ENCODE measurements at regions not wholly inside any gene's neighbourhood (a gene's known extent, or its start where the extent isn't known, plus 50 kb on each side); places are given as distances from the start of the nearest gene placed in this dataset.
"Not testable (repeated sequence)": the region's sequence is repeated elsewhere in the genome, so short reads cannot be mapped to it uniquely, and the experiment has no call there.

GRCh38 chr7:96561892-96562291, 147.8 kb downstream of the SEM1 start:
- DNase-seq (ENCODE audit: low read depth in 3 of 3), result no peak

- no peak for DNase-seq (ENCODE audit: low read depth in 3 of 3)
Measured at GRCh38 chr7:96558530-96558929, 151.1 kb downstream of the SEM1 start.

- DNase-seq (ENCODE audit: low read depth in 3 of 3), result no peak
Measured at GRCh38 chr7:96558093-96558492, 151.6 kb downstream of the SEM1 start.

- not testable (repeated sequence) for DNase-seq (ENCODE audit: low read depth in 3 of 3)
Measured at GRCh38 chr7:96557598-96557997, 152.0 kb downstream of the SEM1 start.

GRCh38 chr7:96548664-96549063, 161.0 kb downstream of the SEM1 start:
- no peak for DNase-seq (ENCODE audit: low read depth in 3 of 3)

GRCh38 chr7:96547371-96547811, 162.3 kb downstream of the SEM1 start:
- DNase-seq (ENCODE audit: low read depth in 3 of 3), result no peak

- no peak for DNase-seq (ENCODE audit: low read depth in 3 of 3)
Measured at GRCh38 chr7:96546426-96546825, 163.2 kb downstream of the SEM1 start.

GRCh38 chr7:96539471-96539870, 170.2 kb downstream of the SEM1 start:
- DNase-seq (ENCODE audit: low read depth in 3 of 3), result no peak

- DNase-seq (ENCODE audit: low read depth in 3 of 3), result no peak
Measured at GRCh38 chr7:96538632-96539031, 171.0 kb downstream of the SEM1 start.

- no peak for DNase-seq (ENCODE audit: low read depth in 3 of 3)
Measured at GRCh38 chr7:96534221-96534620, 175.4 kb downstream of the SEM1 start.

- DNase-seq (ENCODE audit: low read depth in 3 of 3), result no peak
Measured at GRCh38 chr7:96532428-96532935, 177.2 kb downstream of the SEM1 start.

- no peak for DNase-seq (ENCODE audit: low read depth in 3 of 3)
Measured at GRCh38 chr7:96531331-96531730, 178.3 kb downstream of the SEM1 start.

- DNase-seq (ENCODE audit: low read depth in 3 of 3), result no peak
Measured at GRCh38 chr7:96530786-96531185, 178.9 kb downstream of the SEM1 start.

- no peak for DNase-seq (ENCODE audit: low read depth in 3 of 3)
Measured at GRCh38 chr7:96527133-96527827, 182.4 kb downstream of the SEM1 start.

GRCh38 chr7:96526496-96526895, 183.2 kb downstream of the SEM1 start:
- DNase-seq (ENCODE audit: low read depth in 3 of 3), result no peak

GRCh38 chr7:96521068-96521894, 188.4 kb downstream of the SEM1 start:
- no peak for DNase-seq (ENCODE audit: low read depth in 3 of 3)

- DNase-seq (ENCODE audit: low read depth in 3 of 3), result no peak
Measured at GRCh38 chr7:96508371-96508770, 186.5 kb upstream of the SLC25A13 start.

GRCh38 chr7:96503597-96503996, 181.7 kb upstream of the SLC25A13 start:
- no peak for DNase-seq (ENCODE audit: low read depth in 3 of 3)

- DNase-seq (ENCODE audit: low read depth in 3 of 3), result no peak
Measured at GRCh38 chr7:96501318-96501717, 179.4 kb upstream of the SLC25A13 start.

- DNase-seq (ENCODE audit: low read depth in 3 of 3), result no peak
Measured at GRCh38 chr7:96499532-96499931, 177.6 kb upstream of the SLC25A13 start.

- DNase-seq (ENCODE audit: low read depth in 3 of 3), result no peak
Measured at GRCh38 chr7:96497567-96497966, 175.7 kb upstream of the SLC25A13 start.

- DNase-seq (ENCODE audit: low read depth in 3 of 3), result no peak
Measured at GRCh38 chr7:96495751-96496216, 173.9 kb upstream of the SLC25A13 start.

GRCh38 chr7:96486681-96487080, 164.8 kb upstream of the SLC25A13 start:
- DNase-seq (ENCODE audit: low read depth in 3 of 3), result no peak
